ENCODE measurements at regions not wholly inside any gene's neighbourhood (a gene's known extent, or its start where the extent isn't known, plus 50 kb on each side); places are given as distances from the start of the nearest gene placed in this dataset.

DNA sequence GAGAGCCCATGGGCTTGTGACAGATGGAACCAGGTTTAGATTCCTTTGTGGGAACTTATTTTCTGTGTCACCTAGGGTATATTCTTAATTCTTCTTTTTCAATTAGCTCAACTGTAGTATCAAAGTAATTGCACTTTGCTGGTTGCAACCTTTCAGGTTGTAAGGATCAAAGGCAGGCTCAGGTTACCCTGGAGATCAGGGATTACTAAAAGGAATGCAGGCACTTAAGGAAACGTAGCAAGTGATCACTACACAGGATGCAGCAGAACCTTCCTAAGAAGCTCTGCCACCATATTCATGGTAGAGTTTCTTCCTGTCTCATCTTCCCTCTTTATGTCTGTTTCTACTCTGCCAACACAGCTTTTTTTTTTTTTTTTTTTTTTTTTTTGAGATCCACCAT, 133.2 kb upstream of the JAG1 start:
- no peak for DNase-seq

DNA sequence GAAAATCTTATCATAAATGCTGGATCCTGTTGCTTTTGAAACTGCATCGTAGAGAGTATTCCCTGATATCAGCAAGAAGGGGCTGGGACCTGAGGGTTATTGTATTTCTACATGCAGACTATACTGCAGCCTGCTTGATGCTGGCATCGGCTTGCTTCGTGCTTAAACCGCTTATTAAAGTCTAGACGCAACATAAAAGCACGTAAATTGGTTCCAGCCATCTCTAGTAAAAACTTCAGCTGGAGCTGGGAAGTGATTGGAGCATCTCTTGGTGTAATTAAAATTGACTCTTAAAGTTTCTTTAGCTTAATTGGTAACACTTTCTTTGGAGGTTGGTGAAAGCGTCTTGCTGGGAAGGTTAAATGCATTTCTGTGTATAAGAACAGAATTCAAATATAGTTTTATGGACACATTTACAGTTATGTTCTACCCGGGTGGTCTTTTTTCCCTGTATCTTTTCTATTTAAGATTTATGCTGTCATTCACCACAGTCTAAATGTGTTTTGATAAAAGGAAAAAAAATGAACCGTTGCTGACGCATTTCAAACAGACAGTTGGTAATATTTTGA, 139.0 kb upstream of the JAG1 start:
- no peak for DNase-seq

DNA sequence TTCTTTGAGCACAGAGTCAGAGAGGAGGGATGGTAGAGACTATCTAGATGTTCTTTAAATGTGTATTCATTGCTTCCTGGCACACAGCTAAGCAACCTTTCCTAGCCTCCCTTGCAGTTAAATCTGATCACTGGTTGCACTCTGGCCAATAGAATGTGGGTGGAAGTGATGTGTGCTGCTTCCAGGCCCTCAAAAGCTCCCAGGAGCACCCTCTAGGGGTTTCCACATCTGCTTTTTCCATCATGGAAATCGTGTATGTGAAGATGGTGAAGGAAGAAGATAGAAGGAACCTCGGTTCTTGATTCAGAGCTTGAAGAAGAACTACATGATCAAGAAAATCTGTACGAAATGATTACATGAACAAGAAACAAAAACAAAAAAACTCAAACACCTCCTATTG, 149.8 kb upstream of the JAG1 start:
- no peak for DNase-seq

DNA sequence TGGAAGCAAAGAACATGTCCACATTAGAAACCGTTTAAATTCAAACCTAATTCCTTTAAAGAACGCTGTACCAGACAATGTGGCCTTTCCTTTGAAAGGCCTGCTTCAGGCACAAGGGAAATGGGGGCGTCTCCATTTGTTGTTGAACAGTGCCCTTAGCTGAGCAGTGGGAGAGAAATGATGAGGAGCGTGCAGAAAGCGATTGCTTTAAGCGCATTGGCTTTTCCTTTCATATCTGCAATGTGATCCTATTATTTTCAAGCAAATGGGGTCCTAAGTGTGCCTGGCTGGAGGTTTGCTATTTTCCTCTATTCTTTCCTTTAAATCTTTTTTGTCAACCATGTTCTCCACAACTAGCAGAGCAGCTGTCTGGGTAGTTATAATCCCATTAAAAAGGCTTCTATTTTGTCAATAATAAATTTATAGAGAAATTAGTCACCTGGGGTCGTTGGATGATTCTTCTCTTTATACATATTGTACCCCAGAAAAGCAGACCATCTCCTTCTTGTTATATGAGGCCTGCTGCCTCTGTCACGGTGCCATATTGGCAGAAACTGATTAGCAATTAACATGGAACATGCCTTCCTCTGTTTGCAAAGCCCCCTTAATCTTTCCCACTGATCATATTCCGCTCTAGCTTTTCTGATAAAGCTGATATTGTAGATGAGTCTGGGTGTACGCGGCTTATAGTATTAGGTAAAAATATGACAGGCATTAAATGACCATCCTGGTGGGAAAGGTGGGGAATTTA, 151.1 kb upstream of the JAG1 start:
- DNase-seq, result no peak

DNA sequence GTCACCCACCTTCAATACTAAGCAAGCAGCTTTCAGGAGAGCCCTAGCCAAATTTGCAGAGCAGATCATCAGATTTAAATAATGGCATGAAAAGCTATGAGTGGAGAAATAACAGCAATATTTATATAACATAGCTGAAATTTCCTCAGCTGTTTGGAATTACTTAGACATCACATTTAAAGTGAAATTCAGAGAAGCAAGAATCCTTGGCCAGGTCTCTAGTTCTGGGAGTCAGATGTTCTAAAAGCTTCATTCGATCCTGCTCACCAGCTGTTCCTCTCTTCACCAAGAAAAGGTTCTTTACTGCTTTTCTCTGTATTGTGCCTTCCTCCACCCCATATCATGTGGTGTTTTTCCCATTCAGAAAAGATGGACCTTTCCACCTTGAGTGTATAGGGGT, 152.3 kb upstream of the JAG1 start:
- no peak for DNase-seq

DNA sequence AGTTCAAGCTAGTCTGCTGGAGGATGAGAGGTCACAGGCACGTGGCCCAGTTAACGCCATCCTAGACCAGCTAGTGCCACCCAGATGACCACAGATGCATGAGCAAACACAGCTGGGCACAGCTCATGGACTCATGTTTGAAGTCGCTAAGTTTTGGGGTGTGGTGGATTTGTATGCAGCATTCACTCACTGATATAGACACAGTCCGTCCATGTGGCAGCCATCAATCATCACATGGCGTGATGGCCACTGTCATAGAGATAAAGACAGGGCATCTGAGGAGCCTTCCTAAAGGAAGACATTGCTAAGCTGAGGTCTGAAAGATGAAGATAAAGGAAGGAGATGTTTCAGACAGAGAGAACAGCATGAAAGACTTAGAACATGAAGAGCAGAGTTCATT, 154.4 kb upstream of the JAG1 start:
- no peak for DNase-seq

DNA sequence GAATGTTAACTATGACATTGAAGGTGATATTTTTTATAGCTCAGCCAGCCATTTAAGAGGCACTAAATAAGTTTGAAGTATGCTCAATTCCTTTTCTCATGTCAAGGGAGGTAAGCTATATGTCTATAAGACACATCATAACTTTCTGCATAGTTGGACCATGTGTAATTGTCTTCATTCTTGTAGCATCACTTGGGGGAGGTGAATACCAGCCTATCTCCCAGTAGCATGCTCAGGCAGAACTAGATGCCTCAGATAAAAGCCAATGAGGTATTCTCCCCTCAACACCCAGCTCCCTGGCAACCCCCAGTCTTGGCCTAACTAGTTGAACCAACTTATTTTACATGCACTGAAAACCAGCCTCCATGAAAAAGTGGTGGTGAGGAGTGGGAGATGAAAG, 158.3 kb upstream of the JAG1 start:
- no peak for DNase-seq

DNA sequence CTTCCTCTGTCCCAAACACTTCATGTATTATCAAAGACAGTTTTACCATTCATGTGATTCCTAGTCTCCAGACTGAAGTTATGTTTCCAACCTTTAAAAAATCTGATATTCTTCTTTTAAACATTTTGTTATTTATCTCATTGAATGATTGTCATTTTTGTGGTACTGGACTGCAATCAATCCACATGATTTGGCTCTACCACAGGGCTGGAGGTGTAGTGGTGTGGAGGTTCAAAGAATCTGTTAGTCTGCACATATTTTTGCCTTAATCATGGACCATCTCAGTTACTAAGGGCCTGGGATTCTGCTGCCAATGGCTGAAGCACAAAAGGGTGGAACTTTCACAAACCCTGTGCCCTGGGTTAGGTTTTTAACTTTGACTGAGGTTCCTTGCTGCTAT, 164.1 kb upstream of the JAG1 start:
- DNase-seq, result no peak

DNA sequence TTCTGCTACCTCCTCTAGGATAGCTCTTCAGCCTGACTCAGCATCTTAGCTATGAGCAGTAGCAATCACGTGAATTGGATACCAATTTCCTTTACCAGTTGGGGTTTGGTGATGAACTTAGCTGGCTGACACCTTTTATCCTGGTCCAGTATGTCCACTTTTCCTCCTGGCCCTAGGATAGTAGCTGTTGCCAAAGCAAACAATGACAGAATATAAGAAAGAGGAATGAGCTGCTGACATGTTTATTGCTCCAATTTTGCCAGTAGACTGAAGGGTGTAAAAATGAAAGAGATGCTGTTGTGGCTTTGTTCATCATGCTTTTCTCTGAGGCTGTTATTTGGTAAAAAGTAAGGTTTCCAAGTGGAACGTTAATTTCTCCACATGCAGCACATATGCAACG, 168.3 kb upstream of the JAG1 start:
- no peak for DNase-seq

DNA sequence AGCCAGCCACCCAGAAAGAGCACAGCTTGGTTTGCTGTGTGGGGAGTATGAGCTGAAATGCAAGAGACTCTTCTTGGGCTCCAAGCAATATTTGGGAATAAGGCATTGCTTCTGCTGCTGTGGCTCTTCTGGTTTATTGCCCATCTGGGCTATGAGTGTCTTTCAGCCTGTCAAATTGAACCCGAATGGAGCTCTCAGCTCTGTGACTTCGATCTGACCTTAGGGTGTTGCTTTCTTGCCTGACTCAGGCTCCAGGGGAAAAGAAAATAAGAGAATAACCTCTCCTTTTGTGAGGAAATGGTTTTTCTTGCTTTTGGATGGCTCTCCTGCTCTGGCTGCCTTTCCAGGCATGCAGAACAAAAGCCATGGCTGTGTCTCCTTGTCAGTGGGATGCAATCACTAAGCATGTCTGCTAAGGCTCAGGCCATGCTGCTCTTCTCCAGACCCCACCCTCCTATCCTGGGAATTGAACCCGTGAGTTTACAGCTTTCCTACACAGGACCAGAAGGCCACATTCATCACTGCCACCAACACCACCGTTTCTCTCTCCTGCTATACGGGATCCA, 169.4 kb upstream of the JAG1 start:
- no peak for DNase-seq

DNA sequence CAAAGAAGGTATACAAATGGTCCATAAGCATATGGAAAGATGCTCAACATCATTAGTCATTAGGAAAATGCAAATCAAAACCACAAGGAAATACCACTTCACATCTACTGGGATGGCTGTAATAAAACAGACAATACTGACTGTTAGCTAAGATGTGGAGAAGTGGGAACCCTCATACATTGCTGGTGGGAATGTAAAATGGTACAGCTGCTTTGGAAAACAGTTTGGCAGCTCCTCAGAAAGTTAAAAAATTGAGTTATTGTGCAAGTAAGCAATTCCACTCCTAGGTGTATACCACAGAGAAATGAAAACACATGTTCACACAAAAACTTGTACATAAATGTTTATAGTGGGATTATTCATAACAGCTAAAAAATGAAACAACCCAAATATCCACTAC, 173.0 kb upstream of the JAG1 start:
- peak; percentile 6 to 25 for DNase-seq

DNA sequence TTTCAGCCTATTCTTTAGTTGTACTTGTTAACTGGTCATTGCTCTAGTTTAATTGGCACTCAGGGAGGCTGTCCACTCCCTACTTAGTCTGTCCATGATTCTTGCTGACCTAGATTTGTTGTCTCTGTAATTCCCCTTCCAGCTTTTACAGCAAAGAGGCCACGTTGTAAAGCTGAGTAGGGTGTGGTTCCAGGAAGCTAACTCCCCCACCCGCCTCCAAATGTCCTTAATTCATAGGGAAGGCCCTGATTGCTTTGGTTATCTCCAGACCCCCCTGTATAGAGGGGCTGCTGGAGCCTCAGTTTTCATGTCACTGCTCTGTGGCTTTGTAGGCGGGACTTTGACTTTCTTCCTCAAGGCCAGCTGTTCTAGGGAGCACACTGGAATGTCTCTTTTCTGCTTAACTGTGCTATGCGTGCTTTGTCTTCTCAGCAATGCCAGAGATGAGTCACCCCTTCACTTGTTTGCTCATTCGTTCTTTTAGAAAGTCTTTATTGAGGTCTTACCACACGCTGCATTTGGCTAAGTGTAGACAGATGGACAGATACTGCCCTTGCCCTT, 175.1 kb upstream of the JAG1 start:
- no peak for DNase-seq

DNA sequence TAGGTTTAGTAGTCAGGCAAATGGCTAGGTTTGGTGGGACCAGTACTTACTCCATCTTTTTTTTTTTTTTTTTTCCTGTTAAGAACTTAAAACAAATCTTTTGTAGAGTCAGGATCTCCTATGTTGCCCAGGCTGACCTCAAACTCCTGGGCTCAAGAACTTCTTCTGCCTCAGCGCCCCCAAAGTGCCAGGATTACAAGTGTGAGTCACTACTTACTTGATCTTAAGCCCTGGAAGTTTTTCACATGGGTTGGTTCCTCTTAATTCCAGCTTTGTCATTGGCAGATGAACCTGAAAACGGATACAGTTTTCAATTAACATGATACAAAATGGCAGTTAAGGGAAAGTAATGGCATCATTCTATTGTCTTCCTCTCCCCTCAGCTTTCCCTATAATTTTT, 179.4 kb upstream of the JAG1 start:
- DNase-seq, result no peak

DNA sequence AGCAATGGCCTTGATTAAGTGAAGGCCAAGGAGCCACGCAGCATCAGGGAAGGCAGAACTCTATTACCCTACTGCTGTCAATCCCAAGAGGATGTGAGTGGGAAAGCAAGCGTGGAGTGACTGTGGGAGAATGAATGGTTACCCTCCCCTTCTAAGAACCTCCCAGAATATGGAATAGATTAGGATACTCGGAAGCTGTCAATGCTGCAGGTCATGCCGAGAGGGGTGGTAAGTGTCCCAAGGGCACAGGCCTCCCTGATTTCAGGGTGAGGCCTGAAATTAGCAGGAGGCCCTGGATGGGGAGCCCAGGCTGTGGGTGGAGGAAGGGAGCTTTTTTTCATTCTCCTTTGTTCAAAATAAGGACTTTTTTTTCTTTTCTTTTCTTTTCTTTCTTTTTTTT, 179.9 kb upstream of the JAG1 start:
- no peak for DNase-seq

DNA sequence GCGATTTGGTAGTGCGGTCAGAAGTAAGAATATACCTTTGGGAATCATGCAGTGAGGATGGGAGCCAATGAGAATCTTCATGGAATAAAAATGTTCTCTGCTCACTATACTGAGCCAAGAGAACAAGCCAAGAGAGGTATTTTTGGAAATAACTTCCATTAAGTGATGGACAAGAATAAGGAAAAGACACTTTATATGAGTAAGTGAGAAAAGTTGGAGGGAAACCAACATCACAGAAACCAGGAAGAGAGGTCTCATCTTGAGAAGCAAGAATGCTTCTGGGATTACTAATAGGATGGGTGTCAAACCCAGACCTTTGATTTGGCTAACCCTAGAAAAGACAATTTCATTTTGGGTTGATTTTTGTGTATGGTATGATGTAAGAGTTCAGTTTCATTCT, 181.2 kb upstream of the JAG1 start:
- no peak for DNase-seq

DNA sequence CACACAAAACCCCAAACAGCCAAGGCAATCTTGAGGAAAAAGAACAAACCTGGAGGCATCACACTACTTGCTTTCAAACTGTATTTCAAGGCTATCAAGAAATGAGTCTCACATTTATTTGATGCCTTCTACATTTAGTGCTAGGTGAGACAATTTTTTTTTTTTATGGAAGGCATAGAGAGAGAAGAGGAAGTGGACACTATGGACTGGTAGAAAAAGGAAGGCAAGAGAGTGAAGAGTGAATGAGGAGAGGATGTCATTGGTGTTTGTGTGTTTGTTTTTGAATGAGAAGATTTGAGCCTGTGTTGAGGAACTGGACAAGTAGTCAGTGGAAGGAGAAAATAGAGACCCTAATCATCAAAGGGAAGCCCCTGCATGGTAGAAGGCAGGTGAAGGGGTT, 182.0 kb upstream of the JAG1 start:
- no peak for DNase-seq

DNA sequence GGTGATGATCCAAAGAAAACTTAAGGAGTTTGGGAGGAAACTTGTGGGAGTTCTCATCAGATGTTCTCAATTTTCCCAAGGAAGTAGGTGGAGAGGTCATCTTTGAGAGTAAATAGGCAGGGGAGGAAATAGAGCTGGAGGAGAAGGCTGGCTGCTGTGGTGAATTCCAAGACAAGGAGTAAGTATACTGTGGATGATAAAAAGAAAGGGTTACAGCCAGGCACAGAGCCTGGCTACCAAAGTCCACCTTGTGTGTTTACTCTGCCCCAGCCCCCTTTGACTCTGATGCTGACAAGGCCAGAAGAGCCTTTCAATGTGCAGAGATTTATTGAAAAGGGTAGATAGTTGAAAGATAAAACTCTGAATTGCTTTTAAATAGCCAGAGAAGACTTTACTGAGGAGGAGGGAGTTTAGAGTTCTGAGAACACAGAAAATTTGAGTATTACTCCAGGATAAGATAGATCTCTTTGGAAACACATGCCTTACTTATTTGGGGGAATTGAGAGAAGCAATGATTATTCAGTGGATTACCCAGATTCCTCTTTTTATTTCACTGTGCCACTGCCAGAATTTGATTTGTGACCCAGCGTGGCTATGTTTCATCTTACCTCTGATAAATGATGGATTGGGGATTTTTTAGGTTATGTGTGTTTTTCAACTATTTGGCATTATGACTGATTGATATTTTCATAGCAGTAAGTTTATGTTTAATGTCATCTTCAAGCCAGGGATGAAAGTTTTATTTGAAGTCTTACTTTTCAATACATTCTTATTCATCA, 182.6 kb upstream of the JAG1 start:
- no peak for DNase-seq

DNA sequence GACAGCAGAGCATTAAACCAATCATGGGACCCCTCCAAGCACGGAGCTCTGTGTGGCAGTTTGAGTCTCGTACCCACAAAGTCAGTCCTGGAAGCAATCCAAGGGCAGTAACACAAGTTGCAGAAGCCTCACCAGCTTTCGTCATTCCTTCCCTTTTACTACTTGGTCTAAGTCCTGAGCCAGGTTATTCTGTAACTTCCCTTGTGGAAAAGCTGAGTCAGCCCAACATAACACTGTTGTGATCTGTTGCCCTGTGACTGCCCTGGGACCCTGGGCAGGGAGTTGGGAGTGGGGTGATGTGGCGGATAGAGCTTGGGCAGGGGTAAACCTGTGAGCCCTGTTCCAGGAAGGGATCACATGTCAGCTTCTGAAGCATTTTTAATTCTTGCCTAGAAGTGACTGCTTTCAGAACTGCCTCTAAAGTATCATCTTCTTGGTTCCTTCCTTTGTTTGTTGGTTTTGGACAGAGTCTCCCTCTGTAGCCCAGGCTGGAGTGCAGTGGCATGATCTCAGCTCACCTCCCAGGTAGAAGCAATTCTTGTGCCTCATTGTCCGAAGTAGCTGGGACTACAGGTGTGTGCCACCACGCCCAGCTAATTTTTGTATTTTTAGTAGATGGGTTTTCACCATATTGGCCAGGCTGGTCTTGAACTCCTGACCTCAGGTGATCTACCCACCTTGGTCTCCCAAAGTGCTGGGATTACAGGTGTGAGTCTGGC, 183.7 kb upstream of the JAG1 start:
- no peak for DNase-seq

DNA sequence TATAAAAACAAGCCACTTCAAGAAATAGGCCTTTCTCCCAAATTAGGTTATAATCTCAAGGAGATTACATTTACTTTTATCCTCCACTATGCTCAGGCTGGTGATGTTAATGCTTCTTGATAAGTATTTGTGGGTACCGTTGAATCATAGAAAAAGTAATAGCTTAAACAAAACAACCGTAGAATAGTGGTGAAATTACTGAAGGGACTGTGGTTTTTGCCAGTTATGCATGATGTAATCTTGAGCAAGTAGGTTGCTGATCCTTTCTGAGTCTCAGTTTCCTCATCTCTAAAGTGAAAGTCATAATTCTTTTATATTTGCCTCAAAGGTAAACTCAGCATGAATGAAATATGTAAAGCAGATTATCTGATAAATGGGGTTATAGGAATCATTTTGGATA, 187.3 kb upstream of the JAG1 start:
- DNase-seq, result no peak

DNA sequence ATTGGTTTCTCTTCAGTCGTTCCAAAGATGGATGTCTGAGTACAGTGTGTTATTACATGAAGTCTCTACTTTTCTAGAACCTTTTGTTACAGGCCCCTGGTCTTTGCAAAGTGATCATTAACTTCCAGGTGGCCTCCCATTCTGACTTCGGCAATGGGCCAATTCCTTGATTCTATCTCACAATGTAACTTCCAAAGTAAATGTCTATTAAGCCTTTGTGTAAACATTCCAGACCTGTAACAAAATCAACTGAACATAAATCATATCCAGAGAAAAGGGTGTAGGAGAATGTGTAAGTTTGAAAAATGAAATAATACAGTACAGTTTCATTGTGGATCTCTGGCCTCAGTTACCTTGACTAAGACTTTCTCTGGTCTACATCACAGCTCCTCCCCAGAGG, 187.8 kb upstream of the JAG1 start:
- DNase-seq, result no peak

DNA sequence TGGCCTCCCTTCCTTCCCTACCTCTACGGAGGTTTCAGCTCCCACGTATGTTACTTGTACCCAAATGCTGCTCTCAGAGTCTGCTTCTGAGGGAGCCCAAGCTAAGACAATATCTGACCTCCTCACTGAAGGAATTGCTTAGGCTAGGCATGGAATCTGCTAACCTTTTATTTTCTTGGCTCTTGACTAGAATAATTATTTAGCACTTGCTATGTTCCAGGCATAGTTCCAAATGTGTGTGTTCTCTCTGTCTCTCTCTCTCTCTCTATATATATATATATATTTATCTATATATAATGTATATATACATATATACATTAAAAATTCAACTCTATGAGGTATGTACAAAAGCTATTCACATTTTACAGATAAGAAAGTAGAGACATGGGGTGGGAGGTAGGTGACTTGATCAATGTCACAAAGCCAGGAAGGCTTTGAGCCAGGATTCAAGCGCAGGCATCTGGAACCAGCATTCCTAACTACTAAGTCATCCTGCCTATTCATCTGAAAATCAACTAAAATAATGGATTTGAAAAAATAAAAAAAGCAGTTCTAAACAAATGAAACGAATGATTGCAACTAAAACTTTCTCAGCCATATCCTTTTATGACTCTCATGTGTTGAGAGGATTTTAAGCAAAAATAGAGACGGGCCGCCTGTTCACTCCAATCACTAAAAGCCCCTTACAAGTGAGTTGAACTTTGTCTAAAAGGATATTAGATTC, 189.7 kb upstream of the JAG1 start:
- DNase-seq, result no peak

DNA sequence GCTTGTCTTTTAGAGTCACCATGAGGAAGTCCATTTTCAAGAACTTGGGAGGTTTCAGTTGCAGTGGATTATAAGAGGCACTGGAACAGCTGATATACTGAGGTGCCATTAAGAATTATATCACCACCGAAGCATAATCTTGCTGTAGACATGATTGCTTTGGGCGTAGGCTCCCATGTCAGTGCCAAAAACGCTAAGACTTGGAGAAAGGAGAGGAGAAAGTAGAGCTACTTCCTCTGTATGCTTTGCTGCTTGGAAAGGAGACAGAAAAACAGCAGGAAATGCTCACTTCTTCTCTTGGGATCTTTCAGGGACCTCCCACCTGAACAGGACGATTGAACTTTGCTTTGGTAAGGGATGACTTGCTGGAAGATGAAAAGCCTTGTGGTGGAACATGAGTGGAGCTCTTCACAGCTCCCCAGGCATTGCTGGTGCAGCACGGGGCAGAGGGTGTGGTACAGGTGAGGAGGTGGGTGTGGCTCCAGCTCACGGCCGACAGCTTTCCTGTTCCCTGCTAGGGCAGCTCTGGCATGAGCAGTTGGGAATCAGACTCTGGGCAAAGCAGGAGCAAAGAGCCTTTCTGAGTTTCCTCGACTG, 190.4 kb upstream of the JAG1 start:
- DNase-seq, result peak; percentile 4 to 65
